Ureter (tissue), 1 donor: ENCODE measurements at regions not wholly inside any gene's neighbourhood (a gene's known extent, or its start where the extent isn't known, plus 50 kb on each side); places are given as distances from the start of the nearest gene placed in this dataset.
"Not testable (repeated sequence)": the region's sequence is repeated elsewhere in the genome, so short reads cannot be mapped to it uniquely, and the experiment has no call there.

ENCODE experiments used
- DNase-seq: peaks from one replicate; pipeline ENCODE4 v3.0.0-alpha.2; 2020; ENCODE audit warnings: low spot score
- donor health status: DM: yes; HTN: yes; CAD: no.

DNA sequence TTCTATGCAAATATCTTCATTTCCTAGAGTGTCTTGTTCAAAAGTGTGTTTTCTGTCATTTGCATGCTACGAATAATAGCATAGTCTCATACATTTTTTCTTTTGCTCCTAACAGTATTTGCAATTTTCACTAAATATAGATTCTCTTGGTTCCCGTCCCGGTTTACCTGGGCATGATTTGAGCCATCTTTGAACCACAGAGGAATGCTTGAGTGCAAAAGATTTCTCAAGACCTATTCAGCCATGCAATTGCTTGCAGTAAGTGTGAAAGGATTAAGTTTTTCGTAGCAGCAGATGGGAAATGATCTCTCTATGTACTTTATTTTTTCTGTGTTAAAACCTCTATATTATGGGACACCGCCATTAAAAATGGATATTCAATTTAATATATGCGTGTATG lies 733.0 kb downstream of the ZPLD1 start:
- DNase-seq: no peak

GRCh38 chr3:103169289-103169688 lies 734.5 kb downstream of the ZPLD1 start:
- no peak for DNase-seq

DNA sequence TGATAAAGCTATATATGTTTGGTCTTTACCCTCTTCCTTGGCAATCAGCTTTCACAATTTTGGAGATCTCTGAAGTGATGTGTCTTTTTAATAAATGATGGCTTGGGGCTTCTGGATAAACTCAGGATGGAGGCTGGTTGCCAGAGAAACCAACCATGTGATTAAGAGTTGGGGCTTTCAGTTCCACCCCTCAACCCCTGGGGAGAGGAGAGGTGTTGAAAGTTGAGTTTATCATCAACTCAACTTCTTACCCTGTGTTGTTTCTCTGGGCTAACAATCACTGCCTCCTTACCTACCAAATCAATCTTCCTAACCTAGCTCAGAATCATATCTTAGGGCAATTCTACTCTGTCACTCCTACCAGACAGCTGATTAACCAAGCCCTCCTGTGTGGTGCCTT lies 735.8 kb downstream of the ZPLD1 start:
- DNase-seq: no peak

- DNase-seq: no peak
These were observed 739.1 kb downstream of the ZPLD1 start for GRCh38 chr3:103173940-103174339.

DNA sequence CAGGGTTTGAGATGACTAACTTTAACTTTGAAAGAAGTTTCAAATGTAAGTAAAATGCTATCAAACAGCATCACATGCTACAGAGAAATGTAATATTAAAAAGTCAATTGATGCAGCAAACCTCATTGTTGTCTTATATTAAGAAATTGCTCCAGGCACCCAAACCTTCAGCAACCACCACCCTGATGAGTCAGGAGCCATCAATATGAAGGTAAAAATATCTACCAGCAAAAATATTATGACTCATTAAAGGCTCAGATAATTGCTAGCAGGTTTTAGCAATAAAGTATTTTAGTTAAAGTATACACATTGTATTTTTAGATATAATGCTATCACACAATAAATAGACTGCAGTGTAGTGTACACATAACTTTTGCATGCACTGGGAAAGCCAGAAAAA lies 746.3 kb downstream of the ZPLD1 start:
- DNase-seq: no peak

DNA sequence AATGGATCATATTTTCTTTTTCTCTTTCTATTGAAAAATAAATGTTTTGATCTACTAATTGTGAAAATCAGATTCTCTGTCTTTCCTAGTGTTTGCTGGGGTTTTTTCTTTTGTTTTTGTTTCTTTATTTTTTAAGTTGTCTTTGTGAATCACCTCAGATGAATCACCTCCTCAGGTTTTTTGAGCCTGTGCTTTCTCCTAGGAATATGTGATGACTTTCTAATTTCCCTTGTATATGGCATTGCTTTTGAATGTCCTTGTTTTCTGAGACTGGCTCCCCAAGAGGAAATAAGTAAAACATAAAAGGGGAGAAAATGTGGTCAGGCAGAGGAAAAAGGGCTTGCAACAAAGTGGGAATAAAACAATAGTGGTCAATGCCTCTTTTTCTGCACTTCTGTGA lies 750.0 kb downstream of the ZPLD1 start:
- DNase-seq: no peak

- no peak for DNase-seq
These were observed 755.1 kb downstream of the ZPLD1 start for GRCh38 chr3:103189941-103190340.

- no peak for DNase-seq
These were observed 760.4 kb downstream of the ZPLD1 start for GRCh38 chr3:103195216-103195615.

DNA sequence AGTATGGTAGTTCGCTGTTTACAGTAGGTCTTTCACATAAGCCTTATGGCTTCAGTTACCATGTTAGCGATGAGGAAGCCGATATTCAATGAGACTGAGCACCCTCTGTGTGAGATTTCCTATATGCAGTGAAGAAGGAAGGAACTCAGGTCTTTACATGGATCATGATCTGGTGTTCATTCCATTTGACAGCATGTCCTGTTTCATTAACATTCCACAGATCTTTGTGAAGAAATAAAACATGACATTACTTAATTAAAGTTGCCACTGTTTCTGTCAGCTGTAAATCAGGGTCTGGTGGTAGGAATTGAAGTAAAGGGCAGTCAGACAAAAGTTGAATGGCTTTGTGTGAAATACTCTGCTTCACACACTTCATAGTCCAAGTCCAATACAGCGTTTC lies 768.6 kb downstream of the ZPLD1 start:
- no peak for DNase-seq

DNA sequence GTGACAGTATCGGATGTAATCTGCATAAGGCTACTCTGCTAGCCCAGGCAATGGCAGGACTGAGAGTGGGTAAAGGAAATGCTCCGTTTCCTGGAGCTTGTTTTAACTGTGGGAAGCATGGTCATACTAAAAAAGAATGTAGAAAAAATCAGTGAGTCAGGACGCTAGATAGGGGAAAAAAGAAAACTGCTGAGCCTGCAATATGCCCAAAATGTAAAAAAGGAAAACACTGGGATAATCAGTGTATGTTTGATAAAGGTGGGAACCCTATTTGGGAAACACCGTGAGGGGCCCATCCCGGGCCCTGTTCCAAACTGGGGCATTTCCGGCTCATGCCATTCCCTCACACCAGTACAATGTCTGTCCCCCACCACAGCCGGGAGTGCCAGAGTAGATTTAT lies 775.8 kb downstream of the ZPLD1 start:
- DNase-seq: no peak

DNA sequence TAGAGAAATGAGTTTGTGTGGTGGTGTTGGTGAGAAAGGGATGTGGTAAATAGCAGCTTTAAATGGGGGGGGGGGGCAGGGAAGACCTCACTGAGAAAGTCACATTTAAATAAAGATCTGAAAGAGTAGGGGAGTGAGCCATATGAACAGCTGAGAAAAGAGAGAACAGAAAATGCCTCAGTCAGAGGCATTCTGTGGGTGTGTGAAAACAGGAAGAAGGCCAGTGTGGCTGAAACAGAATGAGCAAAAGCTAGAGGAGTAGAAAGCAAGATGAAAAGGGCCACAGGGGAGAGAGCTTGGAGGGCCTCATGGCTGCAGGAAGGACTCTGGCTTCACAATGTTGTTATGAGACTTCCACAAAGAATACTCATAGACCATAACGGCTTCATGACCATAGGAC lies 783.3 kb downstream of the ZPLD1 start:
- DNase-seq: no peak

DNA sequence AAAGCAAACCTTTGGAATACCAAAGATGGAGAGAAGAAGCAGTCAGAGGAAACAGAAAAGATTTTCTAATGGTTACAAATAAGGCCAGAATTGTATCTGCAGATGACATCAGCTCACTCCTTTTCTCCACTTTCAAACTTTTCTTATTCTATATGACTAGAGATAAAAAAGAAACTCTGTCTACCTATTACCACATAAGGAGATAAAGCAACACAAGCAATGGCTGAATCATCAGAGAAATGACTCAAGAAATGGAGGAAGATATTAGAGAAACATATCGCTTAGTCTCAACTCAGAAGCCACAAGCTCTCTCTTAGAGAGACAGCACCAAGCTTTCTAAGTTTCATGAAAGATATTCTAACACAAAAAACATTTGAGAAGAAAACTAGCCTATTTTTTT lies 784.0 kb downstream of the ZPLD1 start:
- DNase-seq: no peak

DNA sequence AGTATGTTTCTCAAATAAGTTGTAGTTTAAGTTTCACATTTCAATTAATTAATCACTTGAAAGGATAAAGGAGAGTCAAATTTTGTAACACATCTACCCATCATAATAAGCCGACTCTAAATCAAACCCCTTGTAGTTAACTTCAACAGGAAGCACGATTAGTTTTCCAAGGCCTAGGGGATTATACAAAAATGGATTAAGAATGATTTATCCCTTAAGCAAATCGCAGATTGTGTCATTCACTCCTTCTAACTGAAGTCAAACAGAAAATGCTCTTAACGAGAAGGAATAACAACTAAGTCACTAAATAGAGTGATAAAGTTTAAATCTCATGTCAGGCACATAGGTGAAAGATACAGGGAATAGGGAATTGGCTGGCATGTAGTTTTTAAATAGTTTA lies 792.8 kb downstream of the ZPLD1 start:
- no peak for DNase-seq

- DNase-seq: no peak
These were observed 812.6 kb downstream of the ZPLD1 start for GRCh38 chr3:103247459-103247858.

- not testable (repeated sequence) for DNase-seq
These were observed 820.0 kb downstream of the ZPLD1 start for GRCh38 chr3:103254827-103255226.

DNA sequence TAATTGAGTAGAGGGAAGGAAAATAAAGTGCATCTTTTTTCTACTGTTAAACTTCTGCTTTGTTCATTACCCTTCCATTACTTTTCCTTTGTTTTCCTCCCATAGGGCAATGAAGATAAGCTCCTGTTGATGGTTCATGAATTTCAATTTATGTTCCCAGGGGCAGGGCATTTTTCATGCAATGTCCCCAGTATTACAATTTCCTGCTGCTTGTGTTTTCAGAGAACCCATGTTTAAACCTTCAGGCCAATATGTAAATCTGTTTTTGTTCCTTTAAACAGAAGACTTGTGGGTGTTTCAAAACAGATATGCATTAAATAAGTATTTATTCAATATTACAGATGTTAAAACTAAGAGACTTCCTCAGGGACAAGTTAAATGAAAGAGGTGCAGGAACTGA lies 834.5 kb downstream of the ZPLD1 start:
- DNase-seq: no peak

DNA sequence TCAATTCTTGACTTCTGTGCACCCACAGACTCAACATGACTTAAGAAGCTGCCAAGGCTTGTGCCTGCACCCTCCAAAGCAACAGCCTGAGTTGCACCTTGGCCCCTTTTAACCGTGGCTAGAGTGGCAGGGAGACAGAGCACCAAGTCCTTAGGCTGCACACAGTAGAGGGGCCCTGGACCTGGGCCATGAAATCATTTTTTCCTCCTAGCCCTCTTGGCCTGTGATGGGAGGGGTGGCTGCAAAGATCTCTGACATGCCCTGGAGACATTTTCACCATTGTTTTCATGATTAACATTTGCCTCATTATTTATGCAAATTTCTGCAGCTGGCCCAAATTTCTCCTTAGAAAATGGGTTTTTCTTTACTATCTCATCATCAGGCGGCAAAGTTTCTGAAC lies 836.8 kb downstream of the ZPLD1 start:
- DNase-seq: no peak

- no peak for DNase-seq
These were observed 861.3 kb downstream of the ZPLD1 start for GRCh38 chr3:103295974-103296570.

- not testable (repeated sequence) for DNase-seq
These were observed 862.7 kb downstream of the ZPLD1 start for GRCh38 chr3:103297502-103297901.

GRCh38 chr3:103306104-103306503 lies 871.3 kb downstream of the ZPLD1 start:
- no peak for DNase-seq

- no peak for DNase-seq
These were observed 874.1 kb downstream of the ZPLD1 start for GRCh38 chr3:103308921-103309320.

DNA sequence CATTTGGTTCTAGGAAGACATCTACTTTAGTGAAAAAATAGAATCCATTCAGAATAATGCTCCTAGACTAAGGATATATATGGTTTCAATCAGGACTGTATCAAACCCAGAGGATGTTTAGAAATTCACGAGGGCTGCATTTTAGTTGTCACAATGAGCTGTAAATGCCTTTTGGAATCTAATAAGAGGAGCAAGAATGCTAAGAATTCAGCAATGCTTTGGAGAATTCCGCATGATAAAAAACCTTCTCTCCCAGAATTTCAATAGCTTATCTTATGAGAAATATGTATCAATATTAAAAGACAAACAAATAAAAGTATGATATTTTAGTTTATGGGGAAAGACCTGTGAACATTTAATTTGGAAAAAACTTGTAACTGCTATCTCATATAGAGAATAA lies 885.1 kb downstream of the ZPLD1 start:
- no peak for DNase-seq

DNA sequence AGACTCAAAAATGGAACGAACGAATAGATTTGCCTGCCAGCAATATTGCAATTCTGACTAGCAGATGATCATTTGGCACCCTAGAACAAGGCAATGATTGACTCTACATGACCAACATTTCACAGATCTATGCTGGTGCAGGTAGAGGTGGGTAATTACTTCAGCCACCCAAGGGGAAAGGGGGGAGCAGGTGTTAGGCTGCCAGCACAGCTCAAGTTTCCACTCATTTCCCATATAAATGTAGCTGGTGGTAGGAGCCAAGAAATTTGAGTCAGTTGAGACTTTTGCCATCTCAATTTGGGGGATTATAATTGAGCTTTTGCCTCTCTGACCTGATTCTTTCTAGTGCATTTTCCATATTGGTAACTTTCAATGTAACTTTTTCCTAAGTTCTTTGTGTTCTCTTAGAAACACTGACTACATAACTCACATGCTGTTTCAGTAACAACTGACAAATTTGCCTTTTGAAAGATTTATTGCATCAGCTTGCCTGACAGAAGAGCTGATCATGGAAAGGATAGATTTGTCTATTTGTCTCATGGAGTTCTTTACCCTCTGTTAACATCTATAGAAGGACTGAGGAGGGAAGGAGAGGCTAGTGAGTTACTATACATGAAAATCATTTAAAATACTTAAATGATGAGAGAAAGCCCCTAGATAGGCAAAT lies 902.5 kb downstream of the ZPLD1 start:
- DNase-seq: no peak

GRCh38 chr3:103341078-103341606 lies 906.3 kb downstream of the ZPLD1 start:
- DNase-seq: no peak
